PC-9 (cell line): ENCODE measurements at regions not wholly inside any gene's neighbourhood (a gene's known extent, or its start where the extent isn't known, plus 50 kb on each side); places are given as distances from the start of the nearest gene placed in this dataset.

ENCODE experiments used
- BruUV-seq: library from RNA; stranded (reverse); fragments of 400-500 nt; replicated peaks from 2 replicates; lab custom pipeline; 2021; lab: Mats Ljungman, UMichigan
- CTCF ChIA-PET: fragments of 300-600 bp; sonication (Branson Sonifier 250); formaldehyde crosslinking; loops from one replicate; lab custom pipeline; 2022; ENCODE audit warnings: antibody characterized with exemption; lab: Charles Lee
- POLR2A ChIA-PET: fragments of 300-600 bp; sonication (Branson Sonifier 250); formaldehyde crosslinking; loops from one replicate; lab custom pipeline; 2022; ENCODE audit warnings: antibody characterized with exemption; ENCODE audit not compliant: unreplicated experiment; lab: Charles Lee
- DNase-seq, 2 experiments: peaks; one replicate each; pipeline versions ENCODE4 v3.0.0 to v3.0.0-alpha.2; 2015 to 2022; ENCODE audit warnings: mixed read lengths in 1 of 2
- H2AFZ ChIP-seq: fragments of 200-600 bp; sonication (generic); 2 replicates; pipeline ENCODE4 v1.8.1; 2017; ENCODE audit warnings: antibody characterized with exemption
- H3F3A ChIP-seq: fragments of 200-600 bp; sonication (generic); 2 replicates; pipeline ENCODE4 v1.8.1; 2017; ENCODE audit warnings: antibody characterized with exemption, mild to moderate bottlenecking, low read depth; ENCODE audit not compliant: insufficient read depth
- H3K27ac ChIP-seq: fragments of 200-600 bp; sonication (generic); 2 replicates; pipeline ENCODE4 v1.6.1; 2016; ENCODE audit warnings: mixed run types
- H3K27me3 ChIP-seq: fragments of 200-600 bp; sonication (generic); 2 replicates; pipeline ENCODE4 v1.6.1; 2016; ENCODE audit warnings: low read depth, mixed run types; ENCODE audit not compliant: insufficient read depth
- H3K36me3 ChIP-seq: fragments of 200-600 bp; sonication (generic); 2 replicates; pipeline ENCODE4 v1.6.1; 2016; ENCODE audit warnings: low read depth, mixed run types
- H3K4me1 ChIP-seq: fragments of 200-600 bp; sonication (generic); replicated peaks from 2 replicates; pipeline ENCODE4 v1.6.1; 2016; ENCODE audit warnings: mixed run types; ENCODE audit not compliant: insufficient read depth
- H3K4me2 ChIP-seq: fragments of 200-600 bp; sonication (generic); 2 replicates; pipeline ENCODE4 v1.6.1; 2017; ENCODE audit warnings: mixed run types
- H3K4me3 ChIP-seq: fragments of 200-600 bp; sonication (generic); 2 replicates; pipeline ENCODE4 v1.6.1; 2016; ENCODE audit warnings: mixed run types
- H3K79me2 ChIP-seq: fragments of 200-600 bp; sonication (generic); 2 replicates; pipeline ENCODE4 v1.6.1; 2017; ENCODE audit warnings: low read depth, mixed run types
- H3K9me2 ChIP-seq: fragments of 200-600 bp; sonication (generic); 2 replicates; pipeline ENCODE4 v1.8.1; 2017; ENCODE audit warnings: mild to moderate bottlenecking; ENCODE audit not compliant: insufficient read depth
- H3K9me3 ChIP-seq: fragments of 200-600 bp; sonication (generic); 2 replicates; pipeline ENCODE4 v1.8.1; 2016; ENCODE audit warnings: low read depth; ENCODE audit not compliant: insufficient read depth
- H4K20me1 ChIP-seq: fragments of 200-600 bp; sonication (generic); 2 replicates; pipeline ENCODE4 v1.8.1; 2017; ENCODE audit not compliant: insufficient read depth
- CTCF ChIP-seq: fragments of 200-600 bp; sonication (generic); conservative IDR thresholded peaks from 2 replicates; pipeline ENCODE4 v1.6.1; 2017; ENCODE audit warnings: mixed run types, antibody characterized with exemption, mild to moderate bottlenecking, moderate library complexity
- EZH2 ChIP-seq: fragments of 200-600 bp; sonication (generic); IDR thresholded peaks from 2 replicates; pipeline ENCODE4 v1.8.0; 2017; ENCODE audit warnings: antibody characterized with exemption, low read depth
- intact Hi-C: fragments of 100-400 bp; cut with micrococcal nuclease; formaldehyde crosslinking; loops from one replicate; pipeline ENCODE4 v1.10.0; 2022; ENCODE audit not compliant: unreplicated experiment

- intact Hi-C loops = no loop called here
- no peaks in the 10 kb centered on the region for H4K20me1 ChIP-seq
- H3K9me2 ChIP-seq = no peaks in the 10 kb centered on the region
- BruUV-seq = no TSS peak
- TF ChIP-seq CTCF (no peak), EZH2 (no peak)
- no peak for DNase-seq
- H2AFZ ChIP-seq = no peak overlapping the region
- POLR2A ChIA-PET = no interaction called here
- H3K36me3 ChIP-seq = no peaks in the 10 kb centered on the region
- no peaks in the 10 kb centered on the region for H3F3A ChIP-seq
- H3K27me3 ChIP-seq = no peaks in the 10 kb centered on the region
- H3K4me3 ChIP-seq = no peak overlapping the region
- H3K79me2 ChIP-seq = no peaks in the 10 kb centered on the region
- no peaks in the 10 kb centered on the region for H3K4me1 ChIP-seq
- H3K27ac ChIP-seq = no peak overlapping the region
- CTCF ChIA-PET = no interaction called here
- no peak overlapping the region for H3K4me2 ChIP-seq
- H3K9me3 ChIP-seq = no peaks in the 10 kb centered on the region
Observed at GRCh38 chr2:116674188-116674587, 1140.3 kb upstream of the DDX18 start.

GRCh38 chr2:116676776-116677175 is 1137.7 kb upstream of the DDX18 start:
- no peaks in the 10 kb centered on the region for H3K36me3 ChIP-seq
- H3K9me2 ChIP-seq = no peaks in the 10 kb centered on the region
- H3K4me1 ChIP-seq = no peaks in the 10 kb centered on the region
- no peak overlapping the region for H3K27ac ChIP-seq
- H2AFZ ChIP-seq = no peak overlapping the region
- no peaks in the 10 kb centered on the region for H3K79me2 ChIP-seq
- no peaks in the 10 kb centered on the region for H3K27me3 ChIP-seq
- TF ChIP-seq EZH2 (no peak), CTCF (no peak)
- intact Hi-C loops = no loop called here
- no peaks in the 10 kb centered on the region for H4K20me1 ChIP-seq
- H3K9me3 ChIP-seq = no peaks in the 10 kb centered on the region
- H3K4me3 ChIP-seq = no peak overlapping the region
- no peaks in the 10 kb centered on the region for H3F3A ChIP-seq
- no TSS peak for BruUV-seq
- DNase-seq = no peak
- ChIA-PET POLR2A (no interaction called here), CTCF (no interaction called here)
- H3K4me2 ChIP-seq = no peak overlapping the region

DNA sequence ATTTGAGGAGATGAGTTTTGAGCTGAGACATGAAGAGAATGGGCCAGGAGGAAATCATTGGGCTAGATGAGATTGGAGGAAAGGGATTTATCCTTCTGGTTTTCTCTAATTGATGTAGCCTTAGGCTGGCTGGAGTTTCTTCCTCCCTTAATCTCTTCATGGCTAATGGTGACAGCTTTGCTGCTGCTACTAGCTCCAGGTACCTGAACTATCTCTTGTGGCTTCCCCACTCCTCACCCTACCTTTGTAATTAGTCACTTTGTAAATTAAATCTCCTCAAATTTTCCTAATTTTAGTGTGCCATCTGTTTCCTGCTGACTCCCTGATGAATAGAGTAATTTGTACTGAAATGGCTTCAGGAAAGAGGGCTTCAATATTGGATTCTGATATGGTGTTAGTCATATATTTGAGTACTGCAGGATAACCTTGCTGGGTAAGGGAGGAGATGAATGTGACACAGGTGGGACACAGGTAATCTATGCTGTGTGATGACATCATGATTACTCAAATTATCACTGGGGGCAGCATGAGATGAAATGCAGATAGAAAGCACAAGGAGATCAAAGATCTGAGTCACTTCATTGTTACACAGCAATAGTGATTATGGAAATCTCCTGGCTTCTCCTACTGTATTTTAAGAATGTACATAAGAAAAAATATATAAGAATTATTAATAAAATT is 1134.1 kb upstream of the DDX18 start:
- no peak for DNase-seq
- Histone ChIP-seq H3K36me3 (no peaks in the 10 kb centered on the region), H3F3A (no peaks in the 10 kb centered on the region), H3K4me2 (no peak overlapping the region), H3K4me1 (no peaks in the 10 kb centered on the region), H3K27me3 (no peaks in the 10 kb centered on the region), H2AFZ (no peak overlapping the region), H3K4me3 (no peak overlapping the region), H3K9me3 (no peaks in the 10 kb centered on the region), H4K20me1 (no peaks in the 10 kb centered on the region), H3K27ac (no peak overlapping the region), H3K9me2 (no peaks in the 10 kb centered on the region), H3K79me2 (no peaks in the 10 kb centered on the region)
- no TSS peak for BruUV-seq
- CTCF ChIA-PET = no interaction called here
- POLR2A ChIA-PET = no interaction called here
- TF ChIP-seq CTCF = no peak
- TF ChIP-seq EZH2 = no peak
- intact Hi-C loops = no loop called here
